DND-41 (cell line): ENCODE measurements at regions not wholly inside any gene's neighbourhood (a gene's known extent, or its start where the extent isn't known, plus 50 kb on each side); places are given as distances from the start of the nearest gene placed in this dataset.

Source experiments
- ATAC-seq: fragments of 200-7000 bp; cut with Tn5 transposase; 3 replicates; pipeline ENCODE4 v1.9.1; 2021; ENCODE audit warnings: low read depth; ENCODE audit not compliant: insufficient read depth
- DNase-seq: peaks from one replicate; pipeline ENCODE4 v3.0.0-alpha.2; 2020
- H2AFZ ChIP-seq: 2 replicates; pipeline ENCODE4 v1.6.0; 2012; ENCODE audit warnings: low read depth, low read length
- H3K27ac ChIP-seq: 2 replicates; pipeline ENCODE4 v1.5.1; 2012; ENCODE audit warnings: low read length, inconsistent platforms
- H3K27me3 ChIP-seq: fragments of 200-600 bp; sonication (generic); 2 replicates; pipeline ENCODE4 v1.6.0; 2012; ENCODE audit warnings: low read length, mild to moderate bottlenecking, inconsistent platforms; ENCODE audit not compliant: insufficient read depth, poor library complexity
- H3K36me3 ChIP-seq: 2 replicates; pipeline ENCODE4 v1.5.1; 2012; ENCODE audit warnings: low read length, inconsistent platforms; ENCODE audit not compliant: insufficient read depth
- H3K4me1 ChIP-seq: 2 replicates; pipeline ENCODE4 v1.5.1; 2012; ENCODE audit warnings: mild to moderate bottlenecking, low read length; ENCODE audit not compliant: insufficient read depth
- H3K4me2 ChIP-seq: 2 replicates; pipeline ENCODE4 v1.6.0; 2012; ENCODE audit warnings: mild to moderate bottlenecking, moderate library complexity, low read length, inconsistent platforms; ENCODE audit not compliant: insufficient read depth
- H3K4me3 ChIP-seq, 2 experiments: fragments of 200-600 bp in 1 of 2; shearing (Covaris generic) in 1 of 2; 2 replicates each; pipeline ENCODE4 v1.5.1; 2012 to 2016; ENCODE audit warnings: inconsistent platforms in 2 of 2, low read length in 2 of 2, mild to moderate bottlenecking in 2 of 2, low read depth in 1 of 2, moderate library complexity in 1 of 2
- H3K79me2 ChIP-seq: 2 replicates; pipeline ENCODE4 v1.6.0; 2012; ENCODE audit warnings: low read length, inconsistent platforms; ENCODE audit not compliant: insufficient read depth
- H3K9ac ChIP-seq: 2 replicates; pipeline ENCODE4 v1.6.0; 2012; ENCODE audit warnings: low read depth, mild to moderate bottlenecking, inconsistent platforms, low read length, moderate library complexity
- H3K9me3 ChIP-seq: 2 replicates; pipeline ENCODE4 v1.5.1; 2012; ENCODE audit warnings: low read length, moderate library complexity, mild to moderate bottlenecking, inconsistent platforms; ENCODE audit not compliant: insufficient read depth, severe bottlenecking
- H4K20me1 ChIP-seq: 2 replicates; pipeline ENCODE4 v1.6.0; 2012; ENCODE audit warnings: low read length; ENCODE audit not compliant: insufficient read depth
- EZH2 ChIP-seq: IDR thresholded peaks from 3 replicates; pipeline ENCODE4 v1.6.1; 2012; ENCODE audit warnings: borderline replicate concordance, low read depth, mild to moderate bottlenecking, moderate library complexity, low read length, inconsistent platforms; ENCODE audit not compliant: severe bottlenecking
- TF ChIP-seq, protein P1 (sequence below): IDR thresholded peaks from 2 replicates; pipeline ENCODE4 v1.5.1; 2012; ENCODE audit warnings: borderline replicate concordance, low read length, moderate library complexity, mild to moderate bottlenecking; ENCODE audit not compliant: poor library complexity, severe bottlenecking; ENCODE audit errors: extremely low read depth

DNA sequence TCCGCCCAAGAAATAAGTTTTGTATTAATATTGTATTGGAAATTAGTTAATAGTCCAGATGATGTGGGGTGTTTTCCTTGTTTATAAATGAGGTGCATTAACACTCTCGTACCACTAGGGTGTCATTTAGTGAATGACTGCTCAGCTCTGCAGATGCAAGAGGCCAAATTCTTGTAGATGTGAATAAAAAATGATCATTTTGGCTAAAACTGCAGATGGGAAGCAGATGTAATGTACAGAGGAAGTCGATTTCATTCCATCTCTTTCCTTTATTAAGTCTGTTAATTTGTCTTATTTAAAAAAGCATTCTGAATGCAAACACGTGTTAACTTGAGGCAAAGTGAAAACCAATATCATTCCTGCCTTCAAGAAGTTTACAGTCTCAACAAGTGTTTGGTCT, 108.1 kb downstream of the DHX15 start:
- Histone ChIP-seq H3K4me1 (peaks cover 11% of the 10 kb centered on the region; the same call in 1 of the 2 replicates), H2AFZ (no peak overlapping the region), H3K9me3 (no peaks in the 10 kb centered on the region), H3K9ac (no peak overlapping the region), H4K20me1 (no peaks in the 10 kb centered on the region), H3K4me3 (no peak overlapping the region), H3K27ac (no peak overlapping the region), H3K27me3 (no peaks in the 10 kb centered on the region), H3K36me3 (no peaks in the 10 kb centered on the region), H3K4me2 (no peak overlapping the region), H3K79me2 (no peaks in the 10 kb centered on the region)
- DNase-seq = no peak
- TF ChIP-seq EZH2 = no peak
- TF ChIP-seq, protein P1, sequence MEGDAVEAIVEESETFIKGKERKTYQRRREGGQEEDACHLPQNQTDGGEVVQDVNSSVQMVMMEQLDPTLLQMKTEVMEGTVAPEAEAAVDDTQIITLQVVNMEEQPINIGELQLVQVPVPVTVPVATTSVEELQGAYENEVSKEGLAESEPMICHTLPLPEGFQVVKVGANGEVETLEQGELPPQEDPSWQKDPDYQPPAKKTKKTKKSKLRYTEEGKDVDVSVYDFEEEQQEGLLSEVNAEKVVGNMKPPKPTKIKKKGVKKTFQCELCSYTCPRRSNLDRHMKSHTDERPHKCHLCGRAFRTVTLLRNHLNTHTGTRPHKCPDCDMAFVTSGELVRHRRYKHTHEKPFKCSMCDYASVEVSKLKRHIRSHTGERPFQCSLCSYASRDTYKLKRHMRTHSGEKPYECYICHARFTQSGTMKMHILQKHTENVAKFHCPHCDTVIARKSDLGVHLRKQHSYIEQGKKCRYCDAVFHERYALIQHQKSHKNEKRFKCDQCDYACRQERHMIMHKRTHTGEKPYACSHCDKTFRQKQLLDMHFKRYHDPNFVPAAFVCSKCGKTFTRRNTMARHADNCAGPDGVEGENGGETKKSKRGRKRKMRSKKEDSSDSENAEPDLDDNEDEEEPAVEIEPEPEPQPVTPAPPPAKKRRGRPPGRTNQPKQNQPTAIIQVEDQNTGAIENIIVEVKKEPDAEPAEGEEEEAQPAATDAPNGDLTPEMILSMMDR = peak; percentile 60
- ATAC-seq = no peak

DNA sequence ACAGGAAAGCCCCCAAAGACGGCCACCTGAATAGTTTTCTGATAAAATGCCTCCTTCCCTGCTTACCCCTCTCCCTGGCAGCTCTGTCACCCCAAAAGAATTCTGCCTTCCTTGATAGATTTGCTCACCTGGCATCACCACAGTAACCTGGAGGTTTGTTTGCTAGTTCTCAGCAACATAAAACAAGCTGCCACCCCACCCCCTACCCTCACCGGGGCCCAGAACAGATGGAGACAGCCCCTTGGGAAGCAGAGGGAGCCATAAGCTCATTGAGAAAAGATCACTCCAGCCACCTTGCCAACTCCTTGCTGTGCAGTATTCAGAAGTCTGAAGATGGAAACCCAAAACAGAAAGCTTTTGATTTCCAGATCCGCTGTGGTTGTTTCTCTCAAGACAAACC, 108.6 kb downstream of the DHX15 start:
- H3K4me3 ChIP-seq = no peak overlapping the region

DNA sequence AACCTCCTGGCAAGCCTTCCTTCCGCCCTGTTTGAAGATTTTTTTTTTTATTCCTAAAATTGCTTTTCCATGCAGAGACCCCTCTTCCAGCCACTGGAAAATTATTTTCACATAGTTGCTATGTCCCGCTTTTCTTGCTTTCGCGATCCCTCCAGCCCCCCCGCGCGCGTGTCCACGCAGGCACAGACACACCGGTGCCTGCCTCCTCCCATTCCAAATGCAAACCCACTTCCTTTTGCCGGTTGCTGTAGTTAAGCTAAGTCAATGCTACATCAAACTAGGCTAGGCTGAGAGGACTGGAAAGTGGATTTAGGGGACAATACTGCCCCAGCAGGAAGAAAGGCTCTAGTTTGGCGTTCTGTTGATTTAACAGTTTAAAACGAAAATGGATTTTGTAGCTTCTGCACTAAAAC, 111.0 kb downstream of the DHX15 start:
- no peaks in the 10 kb centered on the region for H4K20me1 ChIP-seq
- peaks cover 11% of the 10 kb centered on the region; the same call in 1 of the 2 replicates for H3K4me1 ChIP-seq
- H3K27me3 ChIP-seq = no peaks in the 10 kb centered on the region
- ATAC-seq (peak; percentile 88), DNase-seq (peak; percentile 53)
- no peaks in the 10 kb centered on the region for H3K36me3 ChIP-seq
- H3K4me2 ChIP-seq = peak overlapping the region; percentile 72
- H3K27ac ChIP-seq = no peak overlapping the region
- no peaks in the 10 kb centered on the region for H3K79me2 ChIP-seq
- TF ChIP-seq EZH2 = no peak
- TF ChIP-seq, protein P1 = peak; percentile 38
- no peaks in the 10 kb centered on the region for H3K9me3 ChIP-seq
- peak overlapping the region; percentile 52 for H3K9ac ChIP-seq
- H3K4me3 ChIP-seq = peak overlapping the region; percentile 7 to 50; a peak in 3 of 4 replicates
- peak overlapping the region; percentile 71 for H2AFZ ChIP-seq

More for the DNA sequence above, 108.6 kb downstream of the DHX15 start:
- Histone ChIP-seq H3K9ac (no peak overlapping the region), H3K27ac (no peak overlapping the region), H4K20me1 (no peaks in the 10 kb centered on the region), H2AFZ (no peak overlapping the region), H3K4me2 (no peak overlapping the region), H3K36me3 (no peaks in the 10 kb centered on the region), H3K4me1 (peaks cover 11% of the 10 kb centered on the region; the same call in 1 of the 2 replicates), H3K27me3 (no peaks in the 10 kb centered on the region), H3K79me2 (no peaks in the 10 kb centered on the region), H3K9me3 (no peaks in the 10 kb centered on the region)
- DNase-seq = no peak
- ATAC-seq = no peak
- TF ChIP-seq EZH2 = no peak
- TF ChIP-seq, protein P1 = no peak
